GOT3 (cell line): ENCODE measurements at regions not wholly inside any gene's neighbourhood (a gene's known extent, or its start where the extent isn't known, plus 50 kb on each side); places are given as distances from the start of the nearest gene placed in this dataset.

Experiments
- DNase-seq: peaks from one replicate; lab custom pipeline; 2025; ENCODE audit warnings: mixed read lengths; lab: John Stamatoyannopoulos, UW

GRCh38 chr5:117942861-117943519 lies 1045.4 kb downstream of the DTWD2 start:
- no peak for DNase-seq

GRCh38 chr5:117893211-117893610 lies 1095.1 kb downstream of the DTWD2 start:
- no peak for DNase-seq

- no peak for DNase-seq
Observed at GRCh38 chr5:117892360-117892759, 1096.0 kb downstream of the DTWD2 start.

- no peak for DNase-seq
Observed at GRCh38 chr5:117889596-117889995, 1098.8 kb downstream of the DTWD2 start.

- DNase-seq: no peak
Observed at GRCh38 chr5:117888688-117889087, 1099.7 kb downstream of the DTWD2 start.

- no peak for DNase-seq
Observed at GRCh38 chr5:117881426-117882230, 1106.7 kb downstream of the DTWD2 start.

GRCh38 chr5:117880932-117881331 lies 1107.4 kb downstream of the DTWD2 start:
- no peak for DNase-seq

GRCh38 chr5:117877731-117878130 lies 1110.6 kb downstream of the DTWD2 start:
- DNase-seq: no peak

- no peak for DNase-seq
Observed at GRCh38 chr5:117872798-117873368, 1115.5 kb downstream of the DTWD2 start.

GRCh38 chr5:117869596-117869995 lies 1118.8 kb downstream of the DTWD2 start:
- no peak for DNase-seq

- DNase-seq: no peak
Observed at GRCh38 chr5:117863586-117864296, 1124.6 kb downstream of the DTWD2 start.

GRCh38 chr5:117860550-117860949 lies 1127.8 kb downstream of the DTWD2 start:
- DNase-seq: no peak

- DNase-seq: no peak
Observed at GRCh38 chr5:117859176-117859575, 1129.2 kb downstream of the DTWD2 start.

GRCh38 chr5:117856713-117857112 lies 1131.6 kb downstream of the DTWD2 start:
- DNase-seq: no peak

GRCh38 chr5:117837786-117838185 lies 1150.6 kb downstream of the DTWD2 start:
- DNase-seq: no peak

GRCh38 chr5:117833691-117834090 lies 1154.7 kb downstream of the DTWD2 start:
- DNase-seq: no peak

GRCh38 chr5:117829646-117830045 lies 1158.7 kb downstream of the DTWD2 start:
- no peak for DNase-seq

- no peak for DNase-seq
Observed at GRCh38 chr5:117813850-117814249, 1174.5 kb downstream of the DTWD2 start.

- no peak for DNase-seq
Observed at GRCh38 chr5:117812861-117813260, 1175.5 kb downstream of the DTWD2 start.

- DNase-seq: no peak
Observed at GRCh38 chr5:117809251-117809650, 1179.1 kb downstream of the DTWD2 start.

- no peak for DNase-seq
Observed at GRCh38 chr5:117805058-117805457, 1183.3 kb downstream of the DTWD2 start.

GRCh38 chr5:117803533-117803932 lies 1184.8 kb downstream of the DTWD2 start:
- no peak for DNase-seq

GRCh38 chr5:117801583-117801982 lies 1186.8 kb downstream of the DTWD2 start:
- DNase-seq: no peak
